HUDEP-2 (cell line): ENCODE measurements at regions not wholly inside any gene's neighbourhood (a gene's known extent, or its start where the extent isn't known, plus 50 kb on each side); places are given as distances from the start of the nearest gene placed in this dataset.

Experiments
- DNase-seq, 76 experiments: peaks; one replicate each; lab custom pipeline; 2025; ENCODE audit not compliant: unreplicated experiment in 76 of 76; lab: John Stamatoyannopoulos, UW

- DNase-seq = no peak
Measured at GRCh38 chr2:217062768-217063167, 202.9 kb upstream of the TNP1 start.

- no peak for DNase-seq
Measured at GRCh38 chr2:217061916-217062505, 202.1 kb upstream of the TNP1 start.

- no peak for DNase-seq
Measured at GRCh38 chr2:217060951-217061547, 201.2 kb upstream of the TNP1 start.

GRCh38 chr2:217060516-217060915 lies 200.7 kb upstream of the TNP1 start:
- DNase-seq = no peak

DNA sequence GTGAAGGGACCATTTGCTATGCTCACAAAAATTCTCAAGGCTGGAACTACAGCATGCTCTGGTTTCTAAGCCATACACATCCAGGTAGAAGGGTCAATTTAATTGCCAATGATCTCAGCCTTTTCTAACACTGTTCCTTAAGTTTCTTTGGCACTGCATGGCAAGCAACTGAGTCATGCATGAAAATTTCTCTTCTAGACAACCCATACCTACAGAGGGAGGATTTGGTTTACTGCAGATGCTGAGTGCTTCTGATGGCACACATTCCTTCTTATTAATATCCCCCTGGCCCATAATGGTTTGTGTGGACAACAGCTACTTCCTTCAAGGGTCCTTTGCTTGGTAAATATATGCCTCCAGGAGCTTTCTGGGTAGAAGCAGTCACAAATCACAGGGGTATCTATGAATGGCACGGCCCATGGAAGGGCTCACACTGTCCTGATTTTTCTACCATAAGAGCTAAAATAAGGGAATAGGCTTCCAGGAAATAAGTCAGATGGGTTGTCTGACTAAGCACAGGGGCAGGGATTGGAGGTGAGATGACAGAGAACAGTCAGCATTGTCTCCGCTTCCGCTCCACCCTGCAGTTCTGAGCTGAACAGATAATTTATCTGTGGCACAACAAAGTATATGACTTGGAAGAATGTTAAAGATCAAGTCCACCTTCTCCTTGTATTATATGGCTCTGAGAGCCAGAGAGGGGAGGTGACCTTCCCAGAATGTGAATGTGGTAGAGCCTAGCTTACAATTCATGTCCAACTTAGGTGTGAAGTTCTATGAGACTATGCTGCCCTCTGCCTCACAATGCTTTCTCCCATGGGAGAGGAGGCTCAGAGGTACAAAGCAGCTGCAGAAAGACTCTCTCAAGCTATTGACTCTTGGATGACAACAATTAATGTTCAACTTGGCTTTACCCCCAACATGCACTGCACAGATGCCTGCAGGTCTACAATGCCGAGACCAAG lies 199.2 kb upstream of the TNP1 start:
- no peak for DNase-seq

GRCh38 chr2:217057773-217058172 lies 197.9 kb upstream of the TNP1 start:
- no peak for DNase-seq

DNA sequence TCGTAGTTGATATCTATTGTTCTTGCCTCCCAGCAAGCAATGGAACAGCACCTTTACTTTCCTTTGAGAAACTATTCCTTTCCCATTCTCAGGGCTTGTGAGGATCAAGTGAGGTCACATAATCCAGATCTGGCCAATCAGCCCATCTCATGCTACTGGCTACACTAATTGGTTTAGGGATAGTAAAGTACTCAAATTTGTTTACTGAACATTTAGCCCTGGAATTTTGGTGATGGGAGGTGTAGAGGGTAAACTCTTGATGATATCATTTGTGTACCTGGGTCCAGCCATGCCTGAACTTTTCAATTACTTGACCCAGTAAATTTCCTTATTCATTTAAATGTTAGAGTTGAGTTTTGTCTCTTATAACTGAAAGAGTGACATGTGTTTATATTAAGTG lies 195.8 kb upstream of the TNP1 start:
- DNase-seq = no peak

GRCh38 chr2:217054791-217055190 lies 194.9 kb upstream of the TNP1 start:
- DNase-seq = no peak

DNA sequence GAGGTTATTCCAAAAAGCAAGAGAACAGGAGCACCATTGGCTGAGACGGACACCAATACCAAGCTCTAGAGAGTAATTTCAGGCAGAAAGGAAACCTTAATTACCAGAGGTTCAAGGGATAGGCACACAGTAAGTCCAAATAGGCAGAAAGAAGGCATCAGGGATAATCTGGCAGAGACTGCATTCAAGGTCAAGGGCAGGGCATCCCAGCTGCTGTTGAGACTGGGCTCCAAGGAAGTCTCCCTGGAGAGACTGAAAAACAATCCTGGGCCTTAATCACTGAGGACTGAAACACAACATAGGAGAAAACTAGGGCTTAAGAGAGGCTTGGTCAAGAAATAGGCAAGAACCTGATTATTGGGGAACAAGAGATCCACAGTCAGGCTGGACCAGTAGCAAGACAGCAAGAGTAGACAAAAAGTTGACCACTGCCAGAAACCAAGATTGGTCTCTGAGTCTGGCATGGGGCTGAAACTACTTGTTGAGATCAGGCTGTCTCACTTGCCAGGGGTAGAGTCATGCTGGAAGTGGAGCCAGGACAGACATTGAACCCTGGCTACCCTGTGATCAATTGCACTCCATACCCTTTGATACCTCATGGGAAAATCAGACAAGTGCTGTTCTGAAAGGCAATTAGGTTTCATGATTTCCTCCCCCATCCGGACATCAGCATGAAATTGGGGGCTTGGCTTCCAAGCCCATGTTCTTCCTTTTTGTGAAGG lies 193.2 kb upstream of the TNP1 start:
- no peak for DNase-seq

DNA sequence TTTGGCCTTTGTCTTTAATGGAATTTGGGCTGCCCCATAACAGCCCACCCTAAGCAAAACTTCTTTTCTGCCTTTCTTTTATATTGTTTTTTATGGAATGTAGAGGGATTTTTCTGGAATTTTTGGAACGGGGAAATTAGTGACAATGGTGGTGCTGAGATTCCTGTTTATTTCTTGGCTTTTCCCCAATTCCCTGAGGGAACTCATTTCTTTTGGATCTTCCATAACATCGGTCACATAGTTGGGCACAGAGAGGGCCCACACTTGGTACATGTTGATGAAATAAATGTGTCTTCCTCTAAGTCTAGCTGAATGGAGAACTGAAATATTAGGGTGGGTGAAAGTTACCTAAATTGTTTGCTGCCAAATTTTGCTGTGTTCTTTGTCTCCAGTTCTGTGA lies 191.6 kb upstream of the TNP1 start:
- DNase-seq = no peak

DNA sequence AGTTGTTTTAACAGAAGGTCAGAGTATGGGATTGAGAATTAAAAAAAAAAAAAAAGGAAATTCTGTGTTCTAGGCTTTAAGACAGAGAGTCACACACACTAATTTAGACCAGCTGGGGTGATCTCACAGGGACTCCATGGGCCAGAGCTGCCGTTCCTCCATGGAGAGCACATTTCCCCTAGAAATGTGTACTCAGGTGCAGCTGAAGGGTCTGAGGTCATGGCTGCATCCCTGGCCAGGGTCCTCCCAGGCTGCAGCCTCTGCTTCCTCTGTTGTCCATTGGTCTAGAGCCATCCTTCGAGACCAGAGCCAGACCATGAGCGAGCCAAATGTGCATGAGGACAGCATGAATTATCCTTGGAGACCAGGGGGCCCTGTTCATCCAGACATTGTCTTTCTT lies 190.1 kb upstream of the TNP1 start:
- DNase-seq = no peak

DNA sequence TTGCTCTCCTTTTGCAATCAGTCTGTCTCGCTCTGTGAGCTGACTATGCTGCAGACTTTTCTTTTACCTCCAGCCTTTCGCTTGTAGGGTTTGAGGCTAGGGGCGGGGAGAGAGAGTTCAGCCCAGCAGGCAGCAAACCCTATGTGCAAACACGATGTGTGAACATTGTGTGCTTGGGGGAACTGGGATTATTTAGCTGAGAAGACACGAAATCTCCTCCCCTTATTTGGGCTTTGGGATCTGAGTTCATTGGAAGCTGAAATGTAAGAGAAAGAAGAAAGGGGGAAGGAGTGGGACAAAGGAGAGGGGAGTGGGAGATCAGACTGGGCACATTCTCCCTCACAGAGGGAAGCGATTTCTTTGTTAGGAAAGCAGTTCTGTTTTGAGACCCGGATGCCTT lies 189.6 kb upstream of the TNP1 start:
- no peak for DNase-seq

DNA sequence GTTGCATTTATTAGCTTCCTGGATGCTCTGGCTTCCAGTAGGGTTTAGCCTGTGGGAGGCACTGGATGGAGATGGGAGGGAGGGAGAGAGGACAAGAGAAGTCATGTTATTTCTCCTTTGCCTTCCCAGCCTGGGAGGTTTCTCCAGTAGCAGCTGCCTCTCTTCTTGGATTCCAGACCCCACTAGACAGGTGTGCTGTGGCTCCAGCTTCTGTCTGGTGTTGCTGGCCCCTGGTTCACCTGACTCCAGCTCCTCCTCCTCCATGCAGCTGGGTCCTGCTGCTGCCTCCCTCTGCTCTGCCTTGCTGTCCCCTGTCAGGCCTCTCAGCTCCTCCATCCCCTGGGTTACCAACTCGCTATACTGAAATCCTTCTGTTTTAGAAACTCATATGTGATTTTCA lies 188.9 kb upstream of the TNP1 start:
- no peak for DNase-seq

DNA sequence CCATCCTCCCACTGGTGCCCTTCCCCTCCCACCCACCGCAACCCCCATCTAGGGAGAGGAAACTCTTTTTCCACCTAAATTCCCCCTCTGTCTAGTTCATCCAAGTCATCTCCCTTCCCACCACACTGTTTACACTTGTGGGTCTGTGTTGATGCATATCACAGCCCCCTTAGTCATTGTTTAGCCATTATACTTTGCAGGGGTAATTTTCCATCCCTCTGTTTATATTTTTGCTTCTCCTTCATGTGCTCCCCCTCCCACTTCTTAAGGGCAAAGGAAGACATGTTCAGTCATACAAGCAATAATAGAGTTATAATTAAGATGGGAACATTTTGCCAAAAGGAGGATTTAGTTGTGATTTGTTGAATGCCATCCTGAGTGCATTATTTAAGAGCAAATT lies 187.8 kb upstream of the TNP1 start:
- DNase-seq = no peak

DNA sequence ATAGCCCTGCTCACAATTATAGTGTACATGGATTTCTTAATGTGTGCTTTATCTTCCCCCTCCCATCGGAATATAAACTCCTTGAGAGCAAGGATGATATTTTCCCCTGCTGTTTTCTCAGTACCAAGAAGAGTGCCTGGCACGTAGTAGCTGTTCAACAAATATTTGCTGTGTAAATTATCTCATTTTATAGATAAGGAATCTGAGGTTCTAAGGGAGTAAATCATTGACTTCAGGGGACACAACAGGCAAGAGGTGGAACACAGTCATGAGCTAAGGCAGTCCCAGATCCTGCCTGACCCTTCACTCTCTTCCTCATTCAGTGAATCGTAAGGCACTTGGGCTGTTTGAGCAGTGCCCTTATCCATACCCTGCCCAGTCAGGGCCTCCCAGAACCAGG lies 187.3 kb upstream of the TNP1 start:
- no peak for DNase-seq

- DNase-seq = no peak
Measured at GRCh38 chr2:217045700-217046475, 186.0 kb upstream of the TNP1 start.

DNA sequence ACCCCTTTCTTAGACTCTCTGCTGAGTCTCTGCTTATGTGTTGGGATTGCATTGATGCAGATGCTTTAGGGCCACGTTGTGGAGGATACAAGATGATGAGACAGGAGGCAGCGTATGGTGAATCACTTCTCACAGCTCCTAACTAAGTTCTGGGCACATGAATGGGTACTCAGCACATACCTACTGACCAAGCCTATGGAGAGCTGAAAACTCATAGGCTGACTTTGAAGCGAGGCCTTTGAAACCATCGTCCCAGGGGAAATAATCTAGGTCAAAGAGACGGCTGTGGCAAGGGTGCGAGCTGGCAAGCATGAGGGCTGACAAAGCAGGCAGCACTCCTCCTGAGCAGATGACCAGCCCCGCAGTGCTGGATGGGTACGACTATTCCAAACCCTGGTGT lies 180.2 kb upstream of the TNP1 start:
- no peak for DNase-seq

GRCh38 chr2:217038001-217038400 lies 178.1 kb upstream of the TNP1 start:
- DNase-seq = no peak

DNA sequence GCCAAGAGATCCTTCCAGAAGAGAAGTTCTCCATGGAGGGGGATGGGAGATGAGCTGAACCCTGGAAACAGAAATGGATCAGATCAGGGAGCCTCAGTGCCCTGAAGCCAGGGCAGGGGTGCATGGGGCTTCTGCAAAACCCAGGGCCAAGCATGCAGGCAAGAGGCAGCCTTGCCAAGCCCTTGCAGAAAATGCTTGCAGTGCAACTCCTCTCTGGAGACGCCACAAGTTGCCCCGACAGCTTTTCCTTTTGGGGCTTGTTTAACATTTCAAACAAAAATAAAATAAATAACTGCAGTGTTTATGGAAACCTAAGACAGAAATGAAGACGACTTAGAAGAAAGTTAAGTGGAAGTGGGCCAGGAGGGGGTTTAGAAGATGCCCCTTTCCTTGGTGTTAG lies 177.5 kb upstream of the TNP1 start:
- no peak for DNase-seq

GRCh38 chr2:217035967-217036366 lies 176.1 kb upstream of the TNP1 start:
- no peak for DNase-seq

- DNase-seq = no peak
Measured at GRCh38 chr2:217033186-217033585, 173.3 kb upstream of the TNP1 start.
